ENCODE measurements at regions not wholly inside any gene's neighbourhood (a gene's known extent, or its start where the extent isn't known, plus 50 kb on each side); places are given as distances from the start of the nearest gene placed in this dataset.

- Histone ChIP-seq H3K36me3 (ENCODE audit: low read depth, low read length) (no peaks in the 10 kb centered on the region), H3K79me2 (ENCODE audit: low read length) (no peaks in the 10 kb centered on the region), H3K9me2 (replicated peaks; ENCODE audit: low read length) (no peaks in the 10 kb centered on the region), H3K27ac (ENCODE audit: low read length) (peak overlapping the region; percentile 99), H2AFZ (ENCODE audit: low read length) (peak overlapping the region; percentile 8; the same call in 1 of the 2 replicates), H3F3A (ENCODE audit: low read length, unreplicated experiment) (peaks cover 6% of the 10 kb centered on the region), H3K9me3 (ENCODE audit: low read length) (no peaks in the 10 kb centered on the region), H3K9ac (ENCODE audit: low read length) (peak overlapping the region; percentile 74), H4K20me1 (ENCODE audit: low read length) (no peaks in the 10 kb centered on the region), H3K4me3 (ENCODE audit: low read length) (peak overlapping the region; percentile 25; the same call in 1 of the 2 replicates), H3K4me1 (ENCODE audit: insufficient read depth, low read length) (peaks cover 38% of the 10 kb centered on the region), H3K27me3 (ENCODE audit: low read length) (no peaks in the 10 kb centered on the region), H3K4me2 (ENCODE audit: low read length) (peak overlapping the region; percentile 69)
- POLR2A ChIA-PET (ENCODE audit: unreplicated experiment), result no interaction called here
- intact Hi-C loops (cut with micrococcal nuclease), result loop anchor here (1.0 to 5.0 kb wide), 4 partner anchors 38 to 179 kb away; no protein-coding TSS in a partner anchor
- CTCF ChIA-PET, result no interaction called here
- BruUV-seq (replicated peaks), result no TSS peak
- DNase-seq, result peak; percentile 73
- TF ChIP-seq EZH2phosphoT487 (IDR thresholded peaks at IDR 0.05; ENCODE audit: borderline replicate concordance, low read length) (no peak), EZH2 (IDR thresholded peaks at IDR 0.05; ENCODE audit: low read length, unreplicated experiment) (no peak), CTCF (conservative IDR thresholded peaks at IDR 0.05; ENCODE audit: low read depth, low read length) (no peak)
- peak; percentile 52 for ATAC-seq
Measured at GRCh38 chr4:11543706-11544105, 115.0 kb upstream of the HS3ST1 start.

GRCh38 chr4:11542952-11543351 lies 114.3 kb upstream of the HS3ST1 start:
- H3K9ac ChIP-seq (ENCODE audit: low read length), result peak overlapping the region; percentile 74
- intact Hi-C loops (cut with micrococcal nuclease), result loop anchor here (1.0 to 5.0 kb wide), 4 partner anchors 38 to 179 kb away; no protein-coding TSS in a partner anchor
- H3K27ac ChIP-seq (ENCODE audit: low read length), result peak overlapping the region; percentile 99
- no peaks in the 10 kb centered on the region for H3K9me3 ChIP-seq (ENCODE audit: low read length)
- no peak overlapping the region for H2AFZ ChIP-seq (ENCODE audit: low read length)
- CTCF ChIA-PET, result no interaction called here
- no TSS peak for BruUV-seq (replicated peaks)
- no peaks in the 10 kb centered on the region for H3K79me2 ChIP-seq (ENCODE audit: low read length)
- H3K4me1 ChIP-seq (ENCODE audit: insufficient read depth, low read length), result peaks cover 31% of the 10 kb centered on the region
- DNase-seq (peak; percentile 86), ATAC-seq (peak; percentile 83)
- no peaks in the 10 kb centered on the region for H3K27me3 ChIP-seq (ENCODE audit: low read length)
- H4K20me1 ChIP-seq (ENCODE audit: low read length), result no peaks in the 10 kb centered on the region
- peak overlapping the region; percentile 69 for H3K4me2 ChIP-seq (ENCODE audit: low read length)
- POLR2A ChIA-PET (ENCODE audit: unreplicated experiment), result no interaction called here
- H3K36me3 ChIP-seq (ENCODE audit: low read depth, low read length), result no peaks in the 10 kb centered on the region
- H3K9me2 ChIP-seq (replicated peaks; ENCODE audit: low read length), result no peaks in the 10 kb centered on the region
- H3F3A ChIP-seq (ENCODE audit: low read length, unreplicated experiment), result peaks cover 6% of the 10 kb centered on the region
- peak overlapping the region; percentile 25; the same call in 1 of the 2 replicates for H3K4me3 ChIP-seq (ENCODE audit: low read length)
- TF ChIP-seq EZH2 (IDR thresholded peaks at IDR 0.05; ENCODE audit: low read length, unreplicated experiment), result no peak
- no peak for TF ChIP-seq EZH2phosphoT487 (IDR thresholded peaks at IDR 0.05; ENCODE audit: borderline replicate concordance, low read length)
- TF ChIP-seq CTCF (conservative IDR thresholded peaks at IDR 0.05; ENCODE audit: low read depth, low read length), result no peak

- Histone ChIP-seq H3K36me3 (ENCODE audit: low read depth, low read length) (no peaks in the 10 kb centered on the region), H3K9me3 (ENCODE audit: low read length) (no peaks in the 10 kb centered on the region), H4K20me1 (ENCODE audit: low read length) (no peaks in the 10 kb centered on the region), H2AFZ (ENCODE audit: low read length) (no peak overlapping the region), H3K27me3 (ENCODE audit: low read length) (no peaks in the 10 kb centered on the region), H3K4me3 (ENCODE audit: low read length) (no peak overlapping the region), H3K9me2 (replicated peaks; ENCODE audit: low read length) (no peaks in the 10 kb centered on the region), H3F3A (ENCODE audit: low read length, unreplicated experiment) (peaks cover 3% of the 10 kb centered on the region), H3K9ac (ENCODE audit: low read length) (no peak overlapping the region), H3K4me1 (ENCODE audit: insufficient read depth, low read length) (peaks cover 10% of the 10 kb centered on the region), H3K4me2 (ENCODE audit: low read length) (no peak overlapping the region), H3K79me2 (ENCODE audit: low read length) (no peaks in the 10 kb centered on the region), H3K27ac (ENCODE audit: low read length) (no peak overlapping the region)
- DNase-seq (no peak), ATAC-seq (no peak)
- CTCF ChIA-PET, result no interaction called here
- intact Hi-C loops (cut with micrococcal nuclease), result no loop called here
- POLR2A ChIA-PET (ENCODE audit: unreplicated experiment), result no interaction called here
- TF ChIP-seq EZH2phosphoT487 (IDR thresholded peaks at IDR 0.05; ENCODE audit: borderline replicate concordance, low read length) (no peak), CTCF (conservative IDR thresholded peaks at IDR 0.05; ENCODE audit: low read depth, low read length) (no peak), EZH2 (IDR thresholded peaks at IDR 0.05; ENCODE audit: low read length, unreplicated experiment) (no peak)
- BruUV-seq (replicated peaks), result no TSS peak
Measured at GRCh38 chr4:11537846-11538245, 109.2 kb upstream of the HS3ST1 start.

All from PC-3 (cell line).